HCT116 (cell line): ENCODE measurements at regions not wholly inside any gene's neighbourhood (a gene's known extent, or its start where the extent isn't known, plus 50 kb on each side); places are given as distances from the start of the nearest gene placed in this dataset.

Experiments
- ATAC-seq: fragments of 200-7000 bp; cut with Tn5 transposase; 2 replicates; pipeline ENCODE4 v1.9.1; 2020; ENCODE audit warnings: mild to moderate bottlenecking, moderate library complexity
- BruUV-seq: library from RNA; stranded (reverse); fragments of 400-500 nt; replicated peaks from 2 replicates; lab custom pipeline; 2021; lab: Mats Ljungman, UMichigan
- CTCF ChIA-PET: fragments of 300-600 bp; sonication (Branson Sonifier 250); formaldehyde crosslinking; loops from one replicate; lab custom pipeline; 2021; ENCODE audit warnings: antibody characterized with exemption; lab: Charles Lee
- POLR2A ChIA-PET: fragments of 300-600, 350-600 bp; sonication (Branson Sonifier 250); formaldehyde crosslinking; loops from one replicate; lab custom pipeline; 2021; ENCODE audit warnings: antibody characterized with exemption; lab: Charles Lee
- RAD21 ChIA-PET, 2 experiments: fragments of 300-600 bp; sonication (Branson Sonifier 250); formaldehyde crosslinking; loops; one replicate each; lab custom pipeline; 2023; ENCODE audit warnings: low total read pairs in 2 of 2; ENCODE audit not compliant: uncharacterized antibody in 2 of 2, unreplicated experiment in 2 of 2, low non-redundant PET in 1 of 2; lab: Charles Lee
- DNase-seq: peaks from one replicate; pipeline ENCODE4 v3.0.0-alpha.2; 2010; ENCODE audit warnings: low read depth, low spot score
- H2AFZ ChIP-seq: fragments of 200-600 bp; shearing (Covaris generic), sonication (generic); 2 replicates; pipeline ENCODE4 v1.6.1; 2017; ENCODE audit warnings: low read depth, mixed run types, mixed read lengths, antibody characterized with exemption, low read length; ENCODE audit not compliant: poor library complexity, severe bottlenecking
- H3K27ac ChIP-seq: 2 replicates; pipeline ENCODE4 v1.5.1; 2012; ENCODE audit warnings: low read depth, low read length
- H3K27me3 ChIP-seq: fragments of 200-600 bp; sonication (generic); 2 replicates; pipeline ENCODE4 v1.6.1; 2016; ENCODE audit warnings: mixed run types, low read length, mixed read lengths; ENCODE audit not compliant: insufficient read depth
- H3K36me3 ChIP-seq, 2 experiments: fragments of 200-500 bp in 1 of 2; fragments of 200-600 bp in 1 of 2; sonication (Bioruptor generic) in 1 of 2; sonication (generic) in 1 of 2; 2 replicates each; pipeline versions ENCODE4 v1.5.1 to v1.6.1; 2014 to 2016; ENCODE audit warnings: low read length in 2 of 2, inconsistent platforms in 1 of 2, mixed read lengths in 1 of 2, mixed run types in 1 of 2; ENCODE audit not compliant: insufficient read depth in 2 of 2, control insufficient read depth in 1 of 2
- H3K4me1 ChIP-seq, 2 experiments: fragments of 200-600 bp in 1 of 2; sonication (generic) in 1 of 2; 2 replicates each; pipeline versions ENCODE4 v1.5.1 to v1.6.1; 2012 to 2017; ENCODE audit warnings: low read length in 2 of 2, inconsistent platforms in 1 of 2, mild to moderate bottlenecking in 1 of 2, mixed read lengths in 1 of 2, mixed run types in 1 of 2, moderate library complexity in 1 of 2; ENCODE audit not compliant: insufficient read depth in 2 of 2, control insufficient read depth in 1 of 2
- H3K4me2 ChIP-seq: fragments of 200-600 bp; sonication (generic); 2 replicates; pipeline ENCODE4 v1.6.1; 2017; ENCODE audit warnings: mixed run types, low read length, mixed read lengths
- H3K4me3 ChIP-seq, 2 experiments: fragments of 200-600 bp in 1 of 2; sonication (generic) in 1 of 2; replicated peaks in 1 of 2; 2 replicates each; pipeline ENCODE4 v1.5.1; 2011 to 2016; ENCODE audit warnings: low read length in 2 of 2, control low read depth in 1 of 2, low read depth in 1 of 2, mild to moderate bottlenecking in 1 of 2, mixed read lengths in 1 of 2, mixed run types in 1 of 2
- H3K79me2 ChIP-seq: fragments of 200-600 bp; sonication (generic); 2 replicates; pipeline ENCODE4 v1.6.1; 2017; ENCODE audit warnings: mild to moderate bottlenecking, mixed run types, low read length, moderate library complexity, mixed read lengths; ENCODE audit not compliant: insufficient read depth
- H3K9ac ChIP-seq: fragments of 200-600 bp; sonication (generic); 2 replicates; pipeline ENCODE4 v1.6.1; 2016; ENCODE audit warnings: low read length, mixed read lengths
- H3K9me2 ChIP-seq: fragments of 200-600 bp; sonication (generic), shearing (Covaris generic); 2 replicates; pipeline ENCODE4 v1.6.1; 2017; ENCODE audit warnings: mixed run types, mild to moderate bottlenecking, moderate library complexity; ENCODE audit not compliant: insufficient read depth
- H3K9me3 ChIP-seq, 2 experiments: fragments of 200-500 bp in 1 of 2; fragments of 200-600 bp in 1 of 2; sonication (Bioruptor generic) in 1 of 2; sonication (generic) in 1 of 2; 2 replicates each; pipeline ENCODE4 v1.6.1; 2014 to 2017; ENCODE audit warnings: low read length in 2 of 2, mixed read lengths in 2 of 2, inconsistent platforms in 1 of 2, low read depth in 1 of 2, mild to moderate bottlenecking in 1 of 2, mixed run types in 1 of 2, moderate library complexity in 1 of 2; ENCODE audit not compliant: control insufficient read depth in 1 of 2, insufficient read depth in 1 of 2
- H4K20me1 ChIP-seq: fragments of 200-600 bp; sonication (generic), shearing (Covaris generic); 2 replicates; pipeline ENCODE4 v1.6.1; 2017; ENCODE audit warnings: mixed run types, mild to moderate bottlenecking, moderate library complexity; ENCODE audit not compliant: insufficient read depth
- ATF3 ChIP-seq: IDR thresholded peaks from 2 replicates; pipeline ENCODE4 v1.6.1; 2012
- CBX3 ChIP-seq: IDR thresholded peaks from 2 replicates; pipeline ENCODE4 v1.6.1; 2012; ENCODE audit warnings: low read depth
- FOSL1 ChIP-seq: IDR thresholded peaks from 2 replicates; pipeline ENCODE4 v1.6.1; 2012; ENCODE audit warnings: low read depth
- RAD21 ChIP-seq: IDR thresholded peaks from 2 replicates; pipeline ENCODE4 v1.6.1; 2012; ENCODE audit warnings: low read depth, mild to moderate bottlenecking
- SIN3A ChIP-seq: IDR thresholded peaks from 2 replicates; pipeline ENCODE4 v1.6.1; 2012; ENCODE audit warnings: low read depth
- SRF ChIP-seq: IDR thresholded peaks from 2 replicates; pipeline ENCODE4 v1.6.1; 2012; ENCODE audit warnings: low read depth
- ZNF274 ChIP-seq: fragments of 200-500 bp; sonication (Bioruptor generic); IDR thresholded peaks from 2 replicates; pipeline ENCODE4 v1.6.1; 2014; ENCODE audit warnings: mild to moderate bottlenecking, low read depth, low read length, inconsistent platforms
- intact Hi-C: fragments of 100-400 bp; cut with micrococcal nuclease; formaldehyde crosslinking; loops from 2 replicates; pipeline ENCODE4 v1.10.0; 2022
- TF ChIP-seq, protein P1 (sequence below): IDR thresholded peaks from 2 replicates; pipeline ENCODE4 v1.6.1; 2012; ENCODE audit warnings: low read depth
- TF ChIP-seq, protein P2 (sequence below), 3 experiments: fragments of 200-600 bp in 1 of 3; sonication (generic) in 1 of 3; IDR thresholded peaks in 2 of 3; conservative IDR thresholded peaks in 1 of 3; 2 replicates each; pipeline ENCODE4 v1.5.1; 2012 to 2017; ENCODE audit warnings: low read depth in 2 of 3, low read length in 2 of 3, antibody characterized with exemption in 1 of 3, borderline replicate concordance in 1 of 3, control low read depth in 1 of 3, mild to moderate bottlenecking in 1 of 3, mixed read lengths in 1 of 3, mixed run types in 1 of 3, moderate library complexity in 1 of 3; ENCODE audit not compliant: insufficient read depth in 1 of 3

- no peak overlapping the region for H2AFZ ChIP-seq
- RAD21 ChIA-PET: no interaction called here
- no peaks in the 10 kb centered on the region for H3K4me1 ChIP-seq
- H3K79me2 ChIP-seq: no peaks in the 10 kb centered on the region
- CTCF ChIA-PET: no interaction called here
- no TSS peak for BruUV-seq
- no peak overlapping the region for H3K9ac ChIP-seq
- H3K9me3 ChIP-seq: peaks cover 0 to 7% of the 10 kb centered on the region in 2 experiments; a peak in 2 of 4 replicates
- intact Hi-C loops: no loop called here
- H3K36me3 ChIP-seq: no peaks in the 10 kb centered on the region
- H4K20me1 ChIP-seq: no peaks in the 10 kb centered on the region
- ATAC-seq (no peak), DNase-seq (no peak)
- TF ChIP-seq, protein P1, sequence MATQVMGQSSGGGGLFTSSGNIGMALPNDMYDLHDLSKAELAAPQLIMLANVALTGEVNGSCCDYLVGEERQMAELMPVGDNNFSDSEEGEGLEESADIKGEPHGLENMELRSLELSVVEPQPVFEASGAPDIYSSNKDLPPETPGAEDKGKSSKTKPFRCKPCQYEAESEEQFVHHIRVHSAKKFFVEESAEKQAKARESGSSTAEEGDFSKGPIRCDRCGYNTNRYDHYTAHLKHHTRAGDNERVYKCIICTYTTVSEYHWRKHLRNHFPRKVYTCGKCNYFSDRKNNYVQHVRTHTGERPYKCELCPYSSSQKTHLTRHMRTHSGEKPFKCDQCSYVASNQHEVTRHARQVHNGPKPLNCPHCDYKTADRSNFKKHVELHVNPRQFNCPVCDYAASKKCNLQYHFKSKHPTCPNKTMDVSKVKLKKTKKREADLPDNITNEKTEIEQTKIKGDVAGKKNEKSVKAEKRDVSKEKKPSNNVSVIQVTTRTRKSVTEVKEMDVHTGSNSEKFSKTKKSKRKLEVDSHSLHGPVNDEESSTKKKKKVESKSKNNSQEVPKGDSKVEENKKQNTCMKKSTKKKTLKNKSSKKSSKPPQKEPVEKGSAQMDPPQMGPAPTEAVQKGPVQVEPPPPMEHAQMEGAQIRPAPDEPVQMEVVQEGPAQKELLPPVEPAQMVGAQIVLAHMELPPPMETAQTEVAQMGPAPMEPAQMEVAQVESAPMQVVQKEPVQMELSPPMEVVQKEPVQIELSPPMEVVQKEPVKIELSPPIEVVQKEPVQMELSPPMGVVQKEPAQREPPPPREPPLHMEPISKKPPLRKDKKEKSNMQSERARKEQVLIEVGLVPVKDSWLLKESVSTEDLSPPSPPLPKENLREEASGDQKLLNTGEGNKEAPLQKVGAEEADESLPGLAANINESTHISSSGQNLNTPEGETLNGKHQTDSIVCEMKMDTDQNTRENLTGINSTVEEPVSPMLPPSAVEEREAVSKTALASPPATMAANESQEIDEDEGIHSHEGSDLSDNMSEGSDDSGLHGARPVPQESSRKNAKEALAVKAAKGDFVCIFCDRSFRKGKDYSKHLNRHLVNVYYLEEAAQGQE: no peak
- TF ChIP-seq ZNF274 (no peak), RAD21 (no peak), SRF (no peak), FOSL1 (no peak), ATF3 (no peak), CBX3 (no peak), SIN3A (no peak)
- TF ChIP-seq, protein P2, sequence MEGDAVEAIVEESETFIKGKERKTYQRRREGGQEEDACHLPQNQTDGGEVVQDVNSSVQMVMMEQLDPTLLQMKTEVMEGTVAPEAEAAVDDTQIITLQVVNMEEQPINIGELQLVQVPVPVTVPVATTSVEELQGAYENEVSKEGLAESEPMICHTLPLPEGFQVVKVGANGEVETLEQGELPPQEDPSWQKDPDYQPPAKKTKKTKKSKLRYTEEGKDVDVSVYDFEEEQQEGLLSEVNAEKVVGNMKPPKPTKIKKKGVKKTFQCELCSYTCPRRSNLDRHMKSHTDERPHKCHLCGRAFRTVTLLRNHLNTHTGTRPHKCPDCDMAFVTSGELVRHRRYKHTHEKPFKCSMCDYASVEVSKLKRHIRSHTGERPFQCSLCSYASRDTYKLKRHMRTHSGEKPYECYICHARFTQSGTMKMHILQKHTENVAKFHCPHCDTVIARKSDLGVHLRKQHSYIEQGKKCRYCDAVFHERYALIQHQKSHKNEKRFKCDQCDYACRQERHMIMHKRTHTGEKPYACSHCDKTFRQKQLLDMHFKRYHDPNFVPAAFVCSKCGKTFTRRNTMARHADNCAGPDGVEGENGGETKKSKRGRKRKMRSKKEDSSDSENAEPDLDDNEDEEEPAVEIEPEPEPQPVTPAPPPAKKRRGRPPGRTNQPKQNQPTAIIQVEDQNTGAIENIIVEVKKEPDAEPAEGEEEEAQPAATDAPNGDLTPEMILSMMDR (IDR thresholded peaks at IDR 0.05 in 2 of 3, conservative IDR thresholded peaks at IDR 0.05 in 1 of 3; ENCODE audit: borderline replicate concordance in 1 of 3, insufficient read depth in 1 of 3, low read depth in 2 of 3, low read length in 2 of 3): no peak
- H3K9me2 ChIP-seq: no peaks in the 10 kb centered on the region
- no peak overlapping the region for H3K27ac ChIP-seq
- H3K4me2 ChIP-seq: no peak overlapping the region
- no peak overlapping the region for H3K4me3 ChIP-seq
- H3K27me3 ChIP-seq: no peaks in the 10 kb centered on the region
- POLR2A ChIA-PET: no interaction called here
These were observed 277.0 kb upstream of the LRRC3B start for GRCh38 chr3:26345613-26346012.
